A549 (cell line): ENCODE measurements at regions not wholly inside any gene's neighbourhood (a gene's known extent, or its start where the extent isn't known, plus 50 kb on each side); places are given as distances from the start of the nearest gene placed in this dataset.

ENCODE experiments used
- ATAC-seq, 2 experiments: fragments of 200-7000 bp in 1 of 2; fragments of >200 bp in 1 of 2; cut with Nextera tagmentation in 1 of 2; cut with Tn5 transposase in 1 of 2; 3 replicates each; pipeline versions ENCODE4 v1.8.0 to v1.9.1; 2018 to 2020; ENCODE audit warnings: mild to moderate bottlenecking in 1 of 2, moderate library complexity in 1 of 2
- CTCF ChIA-PET: fragments of 300-600 bp; sonication (Branson Sonifier 250); formaldehyde crosslinking; extraction: SDS; loops from one replicate; lab custom pipeline; 2021; ENCODE audit warnings: antibody characterized with exemption, inconsistent platforms; lab: Yijun Ruan, JAX
- POLR2A ChIA-PET: fragments of 350-600 bp; formaldehyde crosslinking; extraction: SDS; loops from one replicate; lab custom pipeline; 2021; ENCODE audit warnings: antibody characterized with exemption, inconsistent platforms; lab: Yijun Ruan, JAX
- DNase-seq, 2 experiments: peaks; one replicate each; pipeline versions ENCODE4 v3.0.0 to v3.0.0-alpha.2; 2011 to 2016; ENCODE audit warnings: low read depth in 1 of 2, low spot score in 1 of 2
- FAIRE-seq: peaks from 2 replicates; lab custom pipeline; 2011; peaks lifted over from hg19 to GRCh38; lab: Jason Lieb, UNC
- H3K27ac ChIP-seq, 2 experiments: fragments of >200 bp; sonication (Bioruptor Twin); formaldehyde crosslinking; 3 replicates each; pipeline ENCODE4 v1.5.1; 2016 to 2017
- H3K4me1 ChIP-seq: fragments of >200 bp; sonication (Bioruptor Twin); formaldehyde crosslinking; 3 replicates; pipeline ENCODE4 v1.6.1; 2016
- H3K4me2 ChIP-seq: fragments of >200 bp; sonication (Bioruptor Twin); formaldehyde crosslinking; 3 replicates; pipeline ENCODE4 v1.6.1; 2016
- H3K4me3 ChIP-seq: fragments of >200 bp; sonication (Bioruptor Twin); formaldehyde crosslinking; 3 replicates; pipeline ENCODE4 v1.5.1; 2016
- H3K9me3 ChIP-seq: fragments of >200 bp; sonication (Bioruptor Twin); formaldehyde crosslinking; 3 replicates; pipeline ENCODE4 v1.6.1; 2016
- BHLHE40 ChIP-seq: IDR thresholded peaks from 2 replicates; pipeline ENCODE4 v1.6.1; 2012; ENCODE audit warnings: low read depth, low read length, inconsistent platforms
- CBX8 ChIP-seq: fragments of 200-600 bp; sonication (generic); IDR thresholded peaks from 2 replicates; pipeline ENCODE4 v1.6.1; 2016
- CHD4 ChIP-seq: fragments of 200-600 bp; sonication (generic); IDR thresholded peaks from 2 replicates; pipeline ENCODE4 v1.6.1; 2016; ENCODE audit warnings: antibody characterized with exemption, mild to moderate bottlenecking, borderline replicate concordance
- EHF ChIP-seq: fragments of 250-450 bp; sonication (Bioruptor Pico); IDR thresholded peaks from 2 replicates; pipeline ENCODE4 v1.5.0; 2020; ENCODE audit warnings: mild to moderate bottlenecking
- EHMT2 ChIP-seq: fragments of 200-600 bp; sonication (generic); IDR thresholded peaks from 2 replicates; pipeline ENCODE4 v1.6.1; 2016; ENCODE audit warnings: antibody characterized with exemption, low read depth, mild to moderate bottlenecking, moderate library complexity
- FOSB ChIP-seq: fragments of 250-450 bp; sonication (Bioruptor Pico); IDR thresholded peaks from 2 replicates; pipeline ENCODE4 v1.5.0; 2020; ENCODE audit warnings: mild to moderate bottlenecking, moderate library complexity
- HOXA7 ChIP-seq: fragments of 250-450 bp; sonication (Bioruptor Pico); IDR thresholded peaks from 2 replicates; pipeline ENCODE4 v1.5.0; 2020; ENCODE audit warnings: mild to moderate bottlenecking, moderate library complexity
- HOXB13 ChIP-seq: fragments of 250-450 bp; sonication (Bioruptor Pico); IDR thresholded peaks from 2 replicates; pipeline ENCODE4 v1.5.0; 2020; ENCODE audit warnings: low read depth, mild to moderate bottlenecking, moderate library complexity
- JUNB ChIP-seq: fragments of >200 bp; sonication (Bioruptor Twin); formaldehyde crosslinking; IDR thresholded peaks from 2 replicates; pipeline ENCODE4 v1.6.1; 2016
- KDM1A ChIP-seq: fragments of 200-600 bp; sonication (generic); IDR thresholded peaks from 2 replicates; pipeline ENCODE4 v1.6.1; 2016; ENCODE audit warnings: low read depth, mild to moderate bottlenecking
- KDM5A ChIP-seq: fragments of 200-600 bp; sonication (generic); IDR thresholded peaks from 2 replicates; pipeline ENCODE4 v1.6.1; 2016; ENCODE audit warnings: antibody characterized with exemption, mild to moderate bottlenecking
- MAFK ChIP-seq: fragments of 450-650 bp; IDR thresholded peaks from 2 replicates; pipeline ENCODE4 v1.6.1; 2014; ENCODE audit not compliant: partially characterized antibody
- MAZ ChIP-seq: fragments of 150-350 bp; IDR thresholded peaks from 2 replicates; pipeline ENCODE4 v1.6.1; 2014; ENCODE audit warnings: antibody characterized with exemption, low read depth, low read length, borderline replicate concordance
- MYC ChIP-seq: IDR thresholded peaks from 2 replicates; pipeline ENCODE4 v1.6.1; 2012; ENCODE audit warnings: mild to moderate bottlenecking, inconsistent platforms, low read length, improper control_type of control experiment, borderline replicate concordance
- NFE2L2 ChIP-seq: fragments of 150-350 bp; conservative IDR thresholded peaks from 2 replicates; pipeline ENCODE4 v1.6.1; 2014; ENCODE audit warnings: low read length
- PHF8 ChIP-seq: fragments of 200-600 bp; sonication (generic); IDR thresholded peaks from 2 replicates; pipeline ENCODE4 v1.6.1; 2016; ENCODE audit warnings: low read depth, mild to moderate bottlenecking, antibody characterized with exemption, moderate library complexity, borderline replicate concordance
- POLR2A ChIP-seq: IDR thresholded peaks from 2 replicates; pipeline ENCODE4 v1.6.1; 2012; ENCODE audit warnings: mild to moderate bottlenecking, low read length
- RARB ChIP-seq: fragments of 250-450 bp; sonication (Bioruptor Pico); IDR thresholded peaks from 2 replicates; pipeline ENCODE4 v1.8.0; 2021; ENCODE audit warnings: mild to moderate bottlenecking, moderate library complexity
- RNF2 ChIP-seq: fragments of 200-600 bp; sonication (generic); IDR thresholded peaks from 2 replicates; pipeline ENCODE4 v1.6.1; 2016; ENCODE audit warnings: low read depth, mild to moderate bottlenecking, antibody characterized with exemption, moderate library complexity, borderline replicate concordance
- TP53 ChIP-seq: fragments of 250-450 bp; sonication (Bioruptor Pico); IDR thresholded peaks from 2 replicates; pipeline ENCODE4 v1.5.0; 2021; ENCODE audit warnings: mild to moderate bottlenecking, moderate library complexity
- ZC3H11A ChIP-seq: fragments of 450-650 bp; IDR thresholded peaks from 2 replicates; pipeline ENCODE4 v1.6.1; 2014; ENCODE audit warnings: antibody characterized with exemption, mild to moderate bottlenecking
- ZNF302 ChIP-seq: fragments of 250-450 bp; sonication (Bioruptor Pico); IDR thresholded peaks from 2 replicates; pipeline ENCODE4 v1.9.0; 2021; ENCODE audit warnings: inconsistent platforms, mild to moderate bottlenecking, moderate library complexity
- ZSCAN20 ChIP-seq: fragments of 250-450 bp; sonication (Bioruptor Pico); IDR thresholded peaks from 2 replicates; pipeline ENCODE4 v1.8.0; 2022; ENCODE audit warnings: mild to moderate bottlenecking, moderate library complexity
- WGBS: methylation state at CpG from one replicate; pipeline ENCODE4 v1.1.6; 2017; ENCODE audit errors: missing lambda C conversion rate; 5-methylcytosine and 5-hydroxymethylcytosine counted together
- TF ChIP-seq, protein P1 (sequence below): fragments of >200 bp; sonication (Bioruptor Twin); formaldehyde crosslinking; IDR thresholded peaks from 2 replicates; pipeline ENCODE4 v1.6.1; 2016
- TF ChIP-seq, protein P2 (sequence below): IDR thresholded peaks from 2 replicates; pipeline ENCODE4 v1.6.1; 2012
- TF ChIP-seq, protein P3 (sequence below): fragments of 250-450 bp; sonication (Bioruptor Pico); IDR thresholded peaks from 2 replicates; pipeline ENCODE4 v1.5.0; 2021; ENCODE audit warnings: mild to moderate bottlenecking, moderate library complexity, borderline replicate concordance
- TF ChIP-seq, protein P4 (sequence below): fragments of 200-600 bp; sonication (generic); IDR thresholded peaks from 2 replicates; pipeline ENCODE4 v1.6.1; 2016; ENCODE audit warnings: antibody characterized with exemption, mild to moderate bottlenecking, moderate library complexity
- TF ChIP-seq, protein P5 (sequence below): IDR thresholded peaks from 2 replicates; pipeline ENCODE4 v1.6.1; 2012; ENCODE audit warnings: low read depth, borderline replicate concordance

DNA sequence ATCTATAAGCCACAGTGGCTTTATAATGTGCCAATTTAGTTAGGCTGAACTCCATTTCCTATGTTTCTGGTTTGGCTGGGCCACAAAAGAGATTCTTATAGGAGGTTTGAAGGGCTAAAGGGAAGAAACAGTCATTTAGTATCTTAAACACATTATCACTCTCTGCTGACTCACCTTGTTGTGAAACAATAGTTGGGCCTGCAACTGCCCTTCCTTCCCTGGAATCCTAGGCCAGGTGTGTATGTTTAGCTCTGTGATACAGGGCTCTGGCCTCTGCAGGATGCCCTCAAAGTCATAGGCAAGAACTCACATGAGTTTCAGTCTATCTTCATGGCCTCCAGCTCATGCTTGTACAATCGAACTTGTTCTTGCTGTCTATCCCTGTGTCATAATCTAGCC, 400.0 kb upstream of the CELF4 start:
- DNase-seq = no peak
- Histone ChIP-seq H3K4me3 (no peak overlapping the region), H3K9me3 (no peaks in the 10 kb centered on the region), H3K4me2 (no peak overlapping the region), H3K27ac (no peak overlapping the region), H3K4me1 (no peaks in the 10 kb centered on the region)
- ChIA-PET POLR2A (no interaction called here), CTCF (no interaction called here)
- no peak for FAIRE-seq
- no peak for TF ChIP-seq CHD4
- TF ChIP-seq BHLHE40 = no peak
- no peak for TF ChIP-seq RNF2
- TF ChIP-seq, protein P1, sequence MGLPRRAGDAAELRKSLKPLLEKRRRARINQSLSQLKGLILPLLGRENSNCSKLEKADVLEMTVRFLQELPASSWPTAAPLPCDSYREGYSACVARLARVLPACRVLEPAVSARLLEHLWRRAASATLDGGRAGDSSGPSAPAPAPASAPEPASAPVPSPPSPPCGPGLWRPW = no peak
- TF ChIP-seq, protein P2, sequence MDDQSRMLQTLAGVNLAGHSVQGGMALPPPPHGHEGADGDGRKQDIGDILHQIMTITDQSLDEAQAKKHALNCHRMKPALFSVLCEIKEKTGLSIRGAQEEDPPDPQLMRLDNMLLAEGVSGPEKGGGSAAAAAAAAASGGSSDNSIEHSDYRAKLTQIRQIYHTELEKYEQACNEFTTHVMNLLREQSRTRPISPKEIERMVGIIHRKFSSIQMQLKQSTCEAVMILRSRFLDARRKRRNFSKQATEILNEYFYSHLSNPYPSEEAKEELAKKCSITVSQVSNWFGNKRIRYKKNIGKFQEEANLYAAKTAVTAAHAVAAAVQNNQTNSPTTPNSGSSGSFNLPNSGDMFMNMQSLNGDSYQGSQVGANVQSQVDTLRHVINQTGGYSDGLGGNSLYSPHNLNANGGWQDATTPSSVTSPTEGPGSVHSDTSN = no peak
- TF ChIP-seq MAZ = no peak
- no peak for TF ChIP-seq HOXA7 (CRISPR knock-in tag)
- TF ChIP-seq CBX8 = no peak
- TF ChIP-seq HOXB13 (CRISPR knock-in tag) = no peak
- TF ChIP-seq MAFK = no peak
- no peak for TF ChIP-seq ZNF302 (CRISPR knock-in tag)
- TF ChIP-seq MYC = no peak
- TF ChIP-seq ZSCAN20 (CRISPR knock-in tag) = no peak
- TF ChIP-seq FOSB = no peak
- TF ChIP-seq PHF8 = no peak
- TF ChIP-seq JUNB = no peak
- no peak for TF ChIP-seq TP53 (CRISPR knock-in tag)
- no peak for ATAC-seq
- 6% methylated on average over 1 of the region's 1 CpG for WGBS

DNA sequence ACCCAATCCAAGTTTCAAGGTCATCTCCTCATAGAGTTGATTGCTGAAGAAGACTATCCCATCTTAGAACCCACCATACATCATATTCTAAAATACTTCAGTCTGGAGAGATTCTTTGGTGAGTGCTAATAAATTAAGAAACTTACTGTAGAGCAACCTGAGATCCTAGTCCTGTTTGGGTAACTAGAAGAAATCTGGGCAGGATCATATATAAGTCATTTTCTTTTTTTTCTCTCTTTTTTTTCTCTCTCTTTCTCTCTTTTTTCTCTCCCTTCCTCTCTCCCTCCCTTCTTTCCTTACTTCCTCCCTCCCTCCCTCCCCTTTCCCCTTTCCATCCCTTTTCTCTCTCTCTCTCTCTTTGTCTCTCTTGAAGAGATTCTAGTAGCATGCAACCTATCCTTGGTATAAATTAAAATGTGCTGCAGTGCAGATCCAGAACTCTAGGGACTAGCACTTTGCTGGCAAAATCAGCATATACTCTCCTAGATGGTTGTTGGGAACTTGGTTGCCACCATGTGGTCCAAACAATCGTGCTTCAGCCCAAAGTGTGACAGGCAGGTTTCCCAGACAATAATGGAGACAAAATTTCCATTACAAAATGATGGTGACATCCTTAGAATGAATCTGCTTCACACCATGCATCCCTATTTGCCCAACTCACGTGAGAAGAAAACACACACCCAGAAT, 399.4 kb upstream of the CELF4 start:
- Histone ChIP-seq H3K27ac (no peak overlapping the region), H3K4me1 (no peaks in the 10 kb centered on the region), H3K4me3 (no peak overlapping the region), H3K9me3 (no peaks in the 10 kb centered on the region), H3K4me2 (no peak overlapping the region)
- DNase-seq (no peak), ATAC-seq (no peak), FAIRE-seq (no peak)
- CTCF ChIA-PET = no interaction called here
- 0% methylated on average over 2 of the region's 2 CpGs for WGBS
- POLR2A ChIA-PET = no interaction called here
- no peak for TF ChIP-seq MAFK
- TF ChIP-seq, protein P1 = no peak

DNA sequence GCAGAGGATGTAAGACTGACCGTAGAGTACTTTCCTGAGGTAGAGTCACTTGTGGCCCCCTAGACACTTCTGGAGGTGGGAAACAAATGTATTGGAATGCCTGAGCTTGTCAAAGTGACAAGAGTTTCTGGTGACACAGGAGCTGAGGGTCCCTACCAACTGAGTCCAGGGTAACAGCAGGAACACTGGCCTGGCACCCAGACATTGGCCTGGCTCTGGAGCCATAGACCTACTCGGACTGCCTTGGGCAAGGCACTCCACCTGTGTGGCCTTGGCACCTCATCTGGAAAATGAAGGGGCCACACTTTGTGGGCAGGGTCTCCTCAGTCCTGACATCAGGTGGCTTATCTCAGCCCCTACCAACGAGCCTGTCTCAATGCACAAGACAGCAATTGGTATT, 398.2 kb upstream of the CELF4 start:
- WGBS = 0% methylated on average over 2 of the region's 3 CpGs
- CTCF ChIA-PET = no interaction called here
- no peak overlapping the region for H3K27ac ChIP-seq
- DNase-seq (no peak), ATAC-seq (no peak), FAIRE-seq (no peak)
- H3K4me3 ChIP-seq = no peak overlapping the region
- no peaks in the 10 kb centered on the region for H3K9me3 ChIP-seq
- no peaks in the 10 kb centered on the region for H3K4me1 ChIP-seq
- POLR2A ChIA-PET = no interaction called here
- H3K4me2 ChIP-seq = no peak overlapping the region
- TF ChIP-seq KDM5A = no peak
- TF ChIP-seq EHF = no peak
- TF ChIP-seq, protein P3, sequence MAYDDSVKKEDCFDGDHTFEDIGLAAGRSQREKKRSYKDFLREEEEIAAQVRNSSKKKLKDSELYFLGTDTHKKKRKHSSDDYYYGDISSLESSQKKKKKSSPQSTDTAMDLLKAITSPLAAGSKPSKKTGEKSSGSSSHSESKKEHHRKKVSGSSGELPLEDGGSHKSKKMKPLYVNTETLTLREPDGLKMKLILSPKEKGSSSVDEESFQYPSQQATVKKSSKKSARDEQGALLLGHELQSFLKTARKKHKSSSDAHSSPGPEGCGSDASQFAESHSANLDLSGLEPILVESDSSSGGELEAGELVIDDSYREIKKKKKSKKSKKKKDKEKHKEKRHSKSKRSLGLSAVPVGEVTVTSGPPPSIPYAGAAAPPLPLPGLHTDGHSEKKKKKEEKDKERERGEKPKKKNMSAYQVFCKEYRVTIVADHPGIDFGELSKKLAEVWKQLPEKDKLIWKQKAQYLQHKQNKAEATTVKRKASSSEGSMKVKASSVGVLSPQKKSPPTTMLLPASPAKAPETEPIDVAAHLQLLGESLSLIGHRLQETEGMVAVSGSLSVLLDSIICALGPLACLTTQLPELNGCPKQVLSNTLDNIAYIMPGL = no peak
- TF ChIP-seq BHLHE40 = no peak
- TF ChIP-seq POLR2A = no peak
- TF ChIP-seq ZSCAN20 (CRISPR knock-in tag) = no peak
- TF ChIP-seq EHMT2 = no peak
- TF ChIP-seq NFE2L2 = no peak
- TF ChIP-seq FOSB = no peak
- TF ChIP-seq KDM1A = no peak
- TF ChIP-seq, protein P4, sequence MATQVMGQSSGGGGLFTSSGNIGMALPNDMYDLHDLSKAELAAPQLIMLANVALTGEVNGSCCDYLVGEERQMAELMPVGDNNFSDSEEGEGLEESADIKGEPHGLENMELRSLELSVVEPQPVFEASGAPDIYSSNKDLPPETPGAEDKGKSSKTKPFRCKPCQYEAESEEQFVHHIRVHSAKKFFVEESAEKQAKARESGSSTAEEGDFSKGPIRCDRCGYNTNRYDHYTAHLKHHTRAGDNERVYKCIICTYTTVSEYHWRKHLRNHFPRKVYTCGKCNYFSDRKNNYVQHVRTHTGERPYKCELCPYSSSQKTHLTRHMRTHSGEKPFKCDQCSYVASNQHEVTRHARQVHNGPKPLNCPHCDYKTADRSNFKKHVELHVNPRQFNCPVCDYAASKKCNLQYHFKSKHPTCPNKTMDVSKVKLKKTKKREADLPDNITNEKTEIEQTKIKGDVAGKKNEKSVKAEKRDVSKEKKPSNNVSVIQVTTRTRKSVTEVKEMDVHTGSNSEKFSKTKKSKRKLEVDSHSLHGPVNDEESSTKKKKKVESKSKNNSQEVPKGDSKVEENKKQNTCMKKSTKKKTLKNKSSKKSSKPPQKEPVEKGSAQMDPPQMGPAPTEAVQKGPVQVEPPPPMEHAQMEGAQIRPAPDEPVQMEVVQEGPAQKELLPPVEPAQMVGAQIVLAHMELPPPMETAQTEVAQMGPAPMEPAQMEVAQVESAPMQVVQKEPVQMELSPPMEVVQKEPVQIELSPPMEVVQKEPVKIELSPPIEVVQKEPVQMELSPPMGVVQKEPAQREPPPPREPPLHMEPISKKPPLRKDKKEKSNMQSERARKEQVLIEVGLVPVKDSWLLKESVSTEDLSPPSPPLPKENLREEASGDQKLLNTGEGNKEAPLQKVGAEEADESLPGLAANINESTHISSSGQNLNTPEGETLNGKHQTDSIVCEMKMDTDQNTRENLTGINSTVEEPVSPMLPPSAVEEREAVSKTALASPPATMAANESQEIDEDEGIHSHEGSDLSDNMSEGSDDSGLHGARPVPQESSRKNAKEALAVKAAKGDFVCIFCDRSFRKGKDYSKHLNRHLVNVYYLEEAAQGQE = no peak
- TF ChIP-seq, protein P5, sequence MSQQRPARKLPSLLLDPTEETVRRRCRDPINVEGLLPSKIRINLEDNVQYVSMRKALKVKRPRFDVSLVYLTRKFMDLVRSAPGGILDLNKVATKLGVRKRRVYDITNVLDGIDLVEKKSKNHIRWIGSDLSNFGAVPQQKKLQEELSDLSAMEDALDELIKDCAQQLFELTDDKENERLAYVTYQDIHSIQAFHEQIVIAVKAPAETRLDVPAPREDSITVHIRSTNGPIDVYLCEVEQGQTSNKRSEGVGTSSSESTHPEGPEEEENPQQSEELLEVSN = no peak
- TF ChIP-seq ZC3H11A = no peak
- TF ChIP-seq RARB (CRISPR knock-in tag) = no peak
- no peak for TF ChIP-seq MAZ
